ENCODE measurements at regions not wholly inside any gene's neighbourhood (a gene's known extent, or its start where the extent isn't known, plus 50 kb on each side); places are given as distances from the start of the nearest gene placed in this dataset.

- peak in 1 of 2 donors; percentile 53 for DNase-seq
These were observed 291.5 kb downstream of the ZSWIM6 start for GRCh38 chr5:61623401-61624069.

- DNase-seq = no peak
These were observed 292.6 kb downstream of the ZSWIM6 start for GRCh38 chr5:61624553-61625136.

- peak; percentile 15 to 48 for DNase-seq
These were observed 293.1 kb downstream of the ZSWIM6 start for GRCh38 chr5:61625137-61625561.

- peak; percentile 62 to 82 for DNase-seq
These were observed 293.9 kb downstream of the ZSWIM6 start for GRCh38 chr5:61625681-61626621.

- DNase-seq = peak in 1 of 2 donors; percentile 25
These were observed 294.7 kb downstream of the ZSWIM6 start for GRCh38 chr5:61626639-61627282.

- DNase-seq = no peak
These were observed 295.5 kb downstream of the ZSWIM6 start for GRCh38 chr5:61627531-61627930.

GRCh38 chr5:61630908-61631307 is 298.9 kb downstream of the ZSWIM6 start:
- DNase-seq = no peak

- peak; percentile 79 to 87 for DNase-seq
These were observed 299.4 kb downstream of the ZSWIM6 start for GRCh38 chr5:61631438-61631941.

- peak in 1 of 2 donors; percentile 75 for DNase-seq
These were observed 300.0 kb downstream of the ZSWIM6 start for GRCh38 chr5:61632064-61632463.

- peak in 1 of 2 donors; percentile 55 for DNase-seq
These were observed 303.2 kb downstream of the ZSWIM6 start for GRCh38 chr5:61635271-61635670.

GRCh38 chr5:61637566-61637965 is 305.5 kb downstream of the ZSWIM6 start:
- peak; percentile 47 to 87 for DNase-seq

- peak; percentile 60 to 71 for DNase-seq
These were observed 306.4 kb downstream of the ZSWIM6 start for GRCh38 chr5:61638476-61638875.

- DNase-seq = no peak
These were observed 308.3 kb downstream of the ZSWIM6 start for GRCh38 chr5:61640179-61641021.

GRCh38 chr5:61641748-61642565 is 309.9 kb downstream of the ZSWIM6 start:
- no peak for DNase-seq

- no peak for DNase-seq
These were observed 315.6 kb downstream of the ZSWIM6 start for GRCh38 chr5:61647672-61648071.

GRCh38 chr5:61649231-61649630 is 317.2 kb downstream of the ZSWIM6 start:
- DNase-seq = no peak

- DNase-seq = no peak
These were observed 317.9 kb downstream of the ZSWIM6 start for GRCh38 chr5:61649971-61650370.

GRCh38 chr5:61650661-61651060 is 318.6 kb downstream of the ZSWIM6 start:
- no peak for DNase-seq

- no peak for DNase-seq
These were observed 319.1 kb downstream of the ZSWIM6 start for GRCh38 chr5:61651195-61651594.

GRCh38 chr5:61652916-61653315 is 320.9 kb downstream of the ZSWIM6 start:
- no peak for DNase-seq

Data from hippocampal formation (tissue), 2 donors.